Right atrium auricular region (tissue), 2 donors: ENCODE measurements at regions not wholly inside any gene's neighbourhood (a gene's known extent, or its start where the extent isn't known, plus 50 kb on each side); places are given as distances from the start of the nearest gene placed in this dataset.
"Not testable (repeated sequence)": the region's sequence is repeated elsewhere in the genome, so short reads cannot be mapped to it uniquely, and the experiment has no call there.

Source experiments
- DNase-seq: peaks from one replicate; pipeline ENCODE4 v3.0.0-alpha.2; 2019; ENCODE audit warnings: low spot score
- H3K27ac ChIP-seq, 2 donors: fragments of 200-600 bp; sonication (generic); 1 replicate in 1 of 2; 2 replicates in 1 of 2; pipeline ENCODE4 v1.5.1; 2016 to 2019
- H3K27me3 ChIP-seq, 2 donors: fragments of 200-600 bp; sonication (generic); one replicate each; pipeline versions ENCODE4 v1.5.1 to v1.6.0; 2017 to 2019
- H3K36me3 ChIP-seq: fragments of 200-600 bp; sonication (generic); one replicate; pipeline ENCODE4 v1.5.1; 2016
- H3K4me1 ChIP-seq, 2 donors: fragments of 200-600 bp; sonication (generic); one replicate each; pipeline versions ENCODE4 v1.5.1 to v1.6.0; 2017 to 2019
- H3K4me3 ChIP-seq, 2 donors: fragments of 200-600 bp; sonication (generic); 1 replicate in 1 of 2; 2 replicates in 1 of 2; pipeline ENCODE4 v1.5.1; 2017 to 2019; ENCODE audit warnings: mild to moderate bottlenecking in 1 of 2, moderate library complexity in 1 of 2
- H3K9me3 ChIP-seq, 2 donors: fragments of 200-600 bp; sonication (generic); one replicate each; pipeline ENCODE4 v1.5.1; 2019
- CTCF ChIP-seq, 2 donors: fragments of 200-600 bp; sonication (generic); IDR thresholded peaks; one replicate each; pipeline ENCODE4 v1.5.1; 2019; ENCODE audit warnings: antibody characterized with exemption in 2 of 2

DNA sequence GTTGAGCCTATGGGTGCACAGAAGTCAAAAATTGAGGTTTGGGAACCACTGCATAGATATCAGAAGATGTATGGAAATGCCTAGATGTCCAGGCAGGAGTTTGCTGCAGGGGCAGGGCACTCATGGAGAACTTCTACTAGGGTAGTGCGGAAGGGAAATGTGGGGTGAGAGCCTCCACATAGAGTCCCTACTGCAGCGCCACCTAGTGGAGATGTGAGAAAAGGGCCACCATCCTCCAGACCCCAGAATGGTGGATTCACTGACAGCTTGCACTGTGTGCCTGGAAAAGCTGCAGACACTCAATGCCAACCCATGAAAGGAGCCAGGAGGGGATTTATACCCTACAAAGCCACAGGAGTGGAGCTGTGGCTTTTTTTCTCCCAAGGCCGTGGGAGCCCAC lies 133.7 kb downstream of the DEFB131A start:
- not testable (repeated sequence) for H3K27ac ChIP-seq, H3K36me3 ChIP-seq, H3K4me3 ChIP-seq, DNase-seq, H3K4me1 ChIP-seq, H3K27me3 ChIP-seq
- peaks cover 0 to 13% of the 10 kb centered on the region in 2 donors for H3K9me3 ChIP-seq

DNA sequence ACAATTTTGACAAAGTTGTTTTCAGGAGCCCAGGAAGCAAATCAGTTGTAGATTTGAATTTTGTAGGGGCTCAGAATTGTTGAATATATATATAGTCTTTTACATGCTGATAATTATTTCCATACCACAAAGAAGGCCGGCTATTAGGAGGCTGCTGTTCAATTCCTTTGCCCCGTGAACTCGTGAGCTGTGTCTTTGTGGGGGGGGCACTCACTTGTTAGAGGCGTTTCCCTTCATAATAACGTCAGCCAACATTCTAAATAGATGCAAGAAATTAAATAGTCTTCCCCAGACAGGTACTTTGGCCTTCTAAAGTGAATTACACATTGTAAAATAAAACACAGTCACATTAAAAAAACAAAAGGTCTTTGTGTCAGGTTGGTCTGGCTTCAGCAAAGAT lies 138.7 kb downstream of the DEFB131A start:
- not testable (repeated sequence) for H3K36me3 ChIP-seq, H3K4me1 ChIP-seq, H3K4me3 ChIP-seq, DNase-seq, H3K27ac ChIP-seq, H3K27me3 ChIP-seq
- H3K9me3 ChIP-seq = peaks cover 0 to 13% of the 10 kb centered on the region in 2 donors

DNA sequence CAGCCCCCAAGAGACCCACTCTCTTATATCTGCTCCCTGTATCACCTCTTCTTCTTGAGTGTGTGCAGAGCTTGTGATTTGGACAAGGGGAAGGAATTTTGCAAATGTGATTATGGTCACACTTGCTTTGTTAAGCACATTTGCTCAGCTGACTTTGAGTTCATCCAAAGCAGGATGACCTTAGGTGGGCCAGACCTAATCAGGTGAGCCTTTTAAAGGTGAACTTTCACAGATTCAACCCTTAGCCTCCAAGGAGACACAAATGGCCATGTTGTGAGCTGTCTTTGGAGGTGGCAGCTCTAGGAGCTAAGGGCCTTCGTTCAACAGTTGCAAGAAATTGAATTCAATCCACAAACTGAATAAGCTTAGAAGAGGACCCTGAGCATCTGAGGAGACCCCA lies 147.8 kb downstream of the DEFB131A start:
- H3K4me1 ChIP-seq = no peaks in the 10 kb centered on the region
- H3K36me3 ChIP-seq = no peaks in the 10 kb centered on the region
- no peaks in the 10 kb centered on the region for H3K9me3 ChIP-seq
- no peak for TF ChIP-seq CTCF (IDR thresholded peaks at IDR 0.05)
- H3K27me3 ChIP-seq = no peaks in the 10 kb centered on the region
- DNase-seq = no peak
- H3K4me3 ChIP-seq = no peak overlapping the region
- no peak overlapping the region for H3K27ac ChIP-seq

DNA sequence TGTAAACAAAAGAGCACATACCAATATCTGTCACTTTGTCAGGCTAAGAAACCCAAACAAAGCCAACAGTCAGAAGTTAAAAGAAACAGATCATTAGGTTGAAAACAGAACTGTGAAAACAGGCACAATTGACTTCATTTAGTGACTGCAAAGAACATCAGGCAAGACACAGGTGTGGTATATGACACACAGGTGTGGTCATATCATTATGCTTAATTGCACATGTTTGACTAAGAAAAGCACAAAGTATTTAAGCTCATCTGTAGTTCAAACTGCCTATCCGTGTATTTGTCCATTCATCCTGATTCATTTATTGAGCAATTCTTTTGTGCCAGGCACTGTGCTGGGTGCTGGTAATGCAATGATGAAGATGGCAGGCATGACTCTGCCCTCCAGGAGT lies 150.7 kb downstream of the DEFB131A start:
- no peaks in the 10 kb centered on the region for H3K36me3 ChIP-seq
- H3K27ac ChIP-seq = no peak overlapping the region
- no peak for TF ChIP-seq CTCF (IDR thresholded peaks at IDR 0.05)
- H3K4me1 ChIP-seq = no peaks in the 10 kb centered on the region
- no peak for DNase-seq
- no peak overlapping the region for H3K4me3 ChIP-seq
- H3K9me3 ChIP-seq = no peaks in the 10 kb centered on the region
- H3K27me3 ChIP-seq = no peaks in the 10 kb centered on the region

GRCh38 chr4:9595531-9595930 lies 151.3 kb downstream of the DEFB131A start:
- not testable (repeated sequence) for DNase-seq, H3K4me3 ChIP-seq, H3K27me3 ChIP-seq, H3K4me1 ChIP-seq, H3K9me3 ChIP-seq, H3K27ac ChIP-seq, H3K36me3 ChIP-seq

GRCh38 chr4:9599266-9599665 lies 155.1 kb downstream of the DEFB131A start:
- no peak for DNase-seq
- no peak for TF ChIP-seq CTCF (IDR thresholded peaks at IDR 0.05)
- H3K9me3 ChIP-seq = no peaks in the 10 kb centered on the region

GRCh38 chr4:9600246-9600645 lies 156.0 kb downstream of the DEFB131A start:
- Histone ChIP-seq H3K27me3 (no peaks in the 10 kb centered on the region), H3K9me3 (no peaks in the 10 kb centered on the region), H3K36me3 (no peaks in the 10 kb centered on the region), H3K27ac (no peak overlapping the region), H3K4me3 (no peak overlapping the region), H3K4me1 (peaks cover 0 to 4% of the 10 kb centered on the region in 2 donors)
- no peak for DNase-seq
- TF ChIP-seq CTCF (IDR thresholded peaks at IDR 0.05) = no peak

More at GRCh38 chr4:9599266-9599665, 155.1 kb downstream of the DEFB131A start:
- Histone ChIP-seq H3K27me3 (no peaks in the 10 kb centered on the region), H3K27ac (no peak overlapping the region), H3K4me1 (peaks cover 0 to 4% of the 10 kb centered on the region in 2 donors), H3K36me3 (no peaks in the 10 kb centered on the region), H3K4me3 (no peak overlapping the region)
